PC-9 (cell line): ENCODE measurements at regions not wholly inside any gene's neighbourhood (a gene's known extent, or its start where the extent isn't known, plus 50 kb on each side); places are given as distances from the start of the nearest gene placed in this dataset.

Source experiments
- BruUV-seq: library from RNA; stranded (reverse); fragments of 400-500 nt; replicated peaks from 2 replicates; lab custom pipeline; 2021; lab: Mats Ljungman, UMichigan
- CTCF ChIA-PET: fragments of 300-600 bp; sonication (Branson Sonifier 250); formaldehyde crosslinking; loops from one replicate; lab custom pipeline; 2022; ENCODE audit warnings: antibody characterized with exemption; lab: Charles Lee
- POLR2A ChIA-PET: fragments of 300-600 bp; sonication (Branson Sonifier 250); formaldehyde crosslinking; loops from one replicate; lab custom pipeline; 2022; ENCODE audit warnings: antibody characterized with exemption; ENCODE audit not compliant: unreplicated experiment; lab: Charles Lee
- DNase-seq, 2 experiments: peaks; one replicate each; pipeline versions ENCODE4 v3.0.0 to v3.0.0-alpha.2; 2015 to 2022; ENCODE audit warnings: mixed read lengths in 1 of 2
- H2AFZ ChIP-seq: fragments of 200-600 bp; sonication (generic); 2 replicates; pipeline ENCODE4 v1.8.1; 2017; ENCODE audit warnings: antibody characterized with exemption
- H3F3A ChIP-seq: fragments of 200-600 bp; sonication (generic); 2 replicates; pipeline ENCODE4 v1.8.1; 2017; ENCODE audit warnings: antibody characterized with exemption, mild to moderate bottlenecking, low read depth; ENCODE audit not compliant: insufficient read depth
- H3K27ac ChIP-seq: fragments of 200-600 bp; sonication (generic); 2 replicates; pipeline ENCODE4 v1.6.1; 2016; ENCODE audit warnings: mixed run types
- H3K27me3 ChIP-seq: fragments of 200-600 bp; sonication (generic); 2 replicates; pipeline ENCODE4 v1.6.1; 2016; ENCODE audit warnings: low read depth, mixed run types; ENCODE audit not compliant: insufficient read depth
- H3K36me3 ChIP-seq: fragments of 200-600 bp; sonication (generic); 2 replicates; pipeline ENCODE4 v1.6.1; 2016; ENCODE audit warnings: low read depth, mixed run types
- H3K4me1 ChIP-seq: fragments of 200-600 bp; sonication (generic); replicated peaks from 2 replicates; pipeline ENCODE4 v1.6.1; 2016; ENCODE audit warnings: mixed run types; ENCODE audit not compliant: insufficient read depth
- H3K4me2 ChIP-seq: fragments of 200-600 bp; sonication (generic); 2 replicates; pipeline ENCODE4 v1.6.1; 2017; ENCODE audit warnings: mixed run types
- H3K4me3 ChIP-seq: fragments of 200-600 bp; sonication (generic); 2 replicates; pipeline ENCODE4 v1.6.1; 2016; ENCODE audit warnings: mixed run types
- H3K79me2 ChIP-seq: fragments of 200-600 bp; sonication (generic); 2 replicates; pipeline ENCODE4 v1.6.1; 2017; ENCODE audit warnings: low read depth, mixed run types
- H3K9me2 ChIP-seq: fragments of 200-600 bp; sonication (generic); 2 replicates; pipeline ENCODE4 v1.8.1; 2017; ENCODE audit warnings: mild to moderate bottlenecking; ENCODE audit not compliant: insufficient read depth
- H3K9me3 ChIP-seq: fragments of 200-600 bp; sonication (generic); 2 replicates; pipeline ENCODE4 v1.8.1; 2016; ENCODE audit warnings: low read depth; ENCODE audit not compliant: insufficient read depth
- H4K20me1 ChIP-seq: fragments of 200-600 bp; sonication (generic); 2 replicates; pipeline ENCODE4 v1.8.1; 2017; ENCODE audit not compliant: insufficient read depth
- EZH2 ChIP-seq: fragments of 200-600 bp; sonication (generic); IDR thresholded peaks from 2 replicates; pipeline ENCODE4 v1.8.0; 2017; ENCODE audit warnings: antibody characterized with exemption, low read depth
- intact Hi-C: fragments of 100-400 bp; cut with micrococcal nuclease; formaldehyde crosslinking; loops from one replicate; pipeline ENCODE4 v1.10.0; 2022; ENCODE audit not compliant: unreplicated experiment
- TF ChIP-seq, protein P1 (sequence below): fragments of 200-600 bp; sonication (generic); conservative IDR thresholded peaks from 2 replicates; pipeline ENCODE4 v1.6.1; 2017; ENCODE audit warnings: mixed run types, antibody characterized with exemption, mild to moderate bottlenecking, moderate library complexity

- CTCF ChIA-PET, result no interaction called here
- Histone ChIP-seq H3K27me3 (no peaks in the 10 kb centered on the region), H2AFZ (no peak overlapping the region), H3K36me3 (no peaks in the 10 kb centered on the region), H3K79me2 (no peaks in the 10 kb centered on the region), H3F3A (no peaks in the 10 kb centered on the region), H3K9me3 (no peaks in the 10 kb centered on the region), H3K9me2 (no peaks in the 10 kb centered on the region), H4K20me1 (no peaks in the 10 kb centered on the region), H3K4me3 (no peak overlapping the region), H3K27ac (no peak overlapping the region), H3K4me1 (no peaks in the 10 kb centered on the region), H3K4me2 (no peak overlapping the region)
- TF ChIP-seq EZH2, result no peak
- TF ChIP-seq, protein P1, sequence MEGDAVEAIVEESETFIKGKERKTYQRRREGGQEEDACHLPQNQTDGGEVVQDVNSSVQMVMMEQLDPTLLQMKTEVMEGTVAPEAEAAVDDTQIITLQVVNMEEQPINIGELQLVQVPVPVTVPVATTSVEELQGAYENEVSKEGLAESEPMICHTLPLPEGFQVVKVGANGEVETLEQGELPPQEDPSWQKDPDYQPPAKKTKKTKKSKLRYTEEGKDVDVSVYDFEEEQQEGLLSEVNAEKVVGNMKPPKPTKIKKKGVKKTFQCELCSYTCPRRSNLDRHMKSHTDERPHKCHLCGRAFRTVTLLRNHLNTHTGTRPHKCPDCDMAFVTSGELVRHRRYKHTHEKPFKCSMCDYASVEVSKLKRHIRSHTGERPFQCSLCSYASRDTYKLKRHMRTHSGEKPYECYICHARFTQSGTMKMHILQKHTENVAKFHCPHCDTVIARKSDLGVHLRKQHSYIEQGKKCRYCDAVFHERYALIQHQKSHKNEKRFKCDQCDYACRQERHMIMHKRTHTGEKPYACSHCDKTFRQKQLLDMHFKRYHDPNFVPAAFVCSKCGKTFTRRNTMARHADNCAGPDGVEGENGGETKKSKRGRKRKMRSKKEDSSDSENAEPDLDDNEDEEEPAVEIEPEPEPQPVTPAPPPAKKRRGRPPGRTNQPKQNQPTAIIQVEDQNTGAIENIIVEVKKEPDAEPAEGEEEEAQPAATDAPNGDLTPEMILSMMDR, result peak; percentile 97
- POLR2A ChIA-PET, result no interaction called here
- no TSS peak for BruUV-seq
- intact Hi-C loops, result loop anchor here (1.0 kb wide), 1 partner anchor 295 kb away; no protein-coding TSS in a partner anchor
- peak; percentile 40 to 47 for DNase-seq
Measured at GRCh38 chr11:26276798-26277424, 55.0 kb upstream of the ANO3 start.

DNA sequence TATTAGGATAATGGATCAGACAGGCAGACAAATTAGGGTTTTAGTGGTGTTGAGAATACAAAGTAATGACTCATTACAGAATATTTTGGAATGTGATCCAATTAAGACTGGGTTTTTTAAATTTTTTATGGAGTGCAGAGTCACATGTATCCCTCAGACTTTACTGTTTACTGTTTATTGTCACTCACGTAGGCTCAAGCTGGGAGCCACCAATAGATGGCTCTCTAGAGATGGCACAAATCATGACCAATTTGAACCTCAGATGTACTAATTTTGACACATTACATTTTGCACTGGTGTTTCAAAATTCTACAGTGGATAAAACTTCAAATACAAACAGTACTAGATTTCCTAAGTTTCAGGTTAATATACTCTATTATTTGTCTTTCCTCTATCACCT lies 53.6 kb upstream of the ANO3 start:
- CTCF ChIA-PET, result no interaction called here

More for the DNA sequence above, 53.6 kb upstream of the ANO3 start:
- no peaks in the 10 kb centered on the region for H3K9me3 ChIP-seq
- H2AFZ ChIP-seq, result no peak overlapping the region
- no peak for DNase-seq
- no peaks in the 10 kb centered on the region for H3K9me2 ChIP-seq
- no peaks in the 10 kb centered on the region for H3K4me1 ChIP-seq
- no peaks in the 10 kb centered on the region for H3K27me3 ChIP-seq
- H4K20me1 ChIP-seq, result no peaks in the 10 kb centered on the region
- POLR2A ChIA-PET, result no interaction called here
- intact Hi-C loops, result no loop called here
- no peak for TF ChIP-seq EZH2
- TF ChIP-seq, protein P1, result no peak
- H3K27ac ChIP-seq, result no peak overlapping the region
- no peaks in the 10 kb centered on the region for H3K79me2 ChIP-seq
- no peak overlapping the region for H3K4me3 ChIP-seq
- no peaks in the 10 kb centered on the region for H3F3A ChIP-seq
- no TSS peak for BruUV-seq
- H3K4me2 ChIP-seq, result no peak overlapping the region
- H3K36me3 ChIP-seq, result no peaks in the 10 kb centered on the region
